A549 (cell line): ENCODE measurements at regions not wholly inside any gene's neighbourhood (a gene's known extent, or its start where the extent isn't known, plus 50 kb on each side); places are given as distances from the start of the nearest gene placed in this dataset.

Source experiments
- BHLHE40 ChIP-seq: IDR thresholded peaks from 2 replicates; pipeline ENCODE4 v1.6.1; 2012; ENCODE audit warnings: low read depth, low read length, inconsistent platforms
- CTCF ChIP-seq: fragments of >200 bp; sonication (Bioruptor Twin); formaldehyde crosslinking; IDR thresholded peaks from 3 replicates; pipeline ENCODE4 v1.5.1; 2016
- EP300 ChIP-seq, 2 experiments: fragments of >200 bp; sonication (Bioruptor Twin); formaldehyde crosslinking; IDR thresholded peaks; 2 replicates in 1 of 2; 3 replicates in 1 of 2; pipeline ENCODE4 v1.6.1; 2016 to 2017
- KDM5A ChIP-seq: fragments of 200-600 bp; sonication (generic); IDR thresholded peaks from 2 replicates; pipeline ENCODE4 v1.6.1; 2016; ENCODE audit warnings: antibody characterized with exemption, mild to moderate bottlenecking
- POLR2A ChIP-seq: IDR thresholded peaks from 2 replicates; pipeline ENCODE4 v1.6.1; 2012; ENCODE audit warnings: mild to moderate bottlenecking, low read length
- RAD21 ChIP-seq, 2 experiments: fragments of >200 bp in 1 of 2; sonication (Bioruptor Twin) in 1 of 2; formaldehyde crosslinking in 1 of 2; IDR thresholded peaks in 1 of 2; conservative IDR thresholded peaks in 1 of 2; 2 replicates in 1 of 2; 3 replicates in 1 of 2; pipeline ENCODE4 v1.6.1; 2012 to 2018; ENCODE audit warnings: inconsistent platforms in 1 of 2
- RCOR1 ChIP-seq: fragments of 150-350 bp; IDR thresholded peaks from 2 replicates; pipeline ENCODE4 v1.6.1; 2014; ENCODE audit warnings: antibody characterized with exemption, low read length, low read depth
- REST ChIP-seq: fragments of 200-600 bp; sonication (generic); IDR thresholded peaks from 2 replicates; pipeline ENCODE4 v1.6.1; 2016; ENCODE audit warnings: antibody characterized with exemption, mild to moderate bottlenecking, moderate library complexity
- RFX5 ChIP-seq: fragments of 450-650 bp; IDR thresholded peaks from 2 replicates; pipeline ENCODE4 v1.7.1; 2014; ENCODE audit warnings: antibody characterized with exemption, mild to moderate bottlenecking, moderate library complexity
- RNF2 ChIP-seq: fragments of 200-600 bp; sonication (generic); IDR thresholded peaks from 2 replicates; pipeline ENCODE4 v1.6.1; 2016; ENCODE audit warnings: low read depth, mild to moderate bottlenecking, antibody characterized with exemption, moderate library complexity, borderline replicate concordance
- SMC3 ChIP-seq: fragments of >200 bp; sonication (Bioruptor Twin); formaldehyde crosslinking; IDR thresholded peaks from 3 replicates; pipeline ENCODE4 v1.6.1; 2018; ENCODE audit warnings: inconsistent platforms
- TP53 ChIP-seq: fragments of 250-450 bp; sonication (Bioruptor Pico); IDR thresholded peaks from 2 replicates; pipeline ENCODE4 v1.5.0; 2021; ENCODE audit warnings: mild to moderate bottlenecking, moderate library complexity

GRCh38 chr6:14506656-14507246 lies 389.2 kb downstream of the CD83 start:
- TF ChIP-seq KDM5A, result no peak
- no peak for TF ChIP-seq RFX5
- no peak for TF ChIP-seq REST
- no peak for TF ChIP-seq RAD21 (conservative IDR thresholded peaks at IDR 0.05 in 1 of 2, IDR thresholded peaks at IDR 0.05 in 1 of 2)
- no peak for TF ChIP-seq CTCF
- no peak for TF ChIP-seq EP300 (IDR thresholded peaks at IDR 0.05)
- TF ChIP-seq POLR2A, result no peak
- TF ChIP-seq RNF2, result no peak
- no peak for TF ChIP-seq RCOR1
- TF ChIP-seq BHLHE40, result no peak
- TF ChIP-seq SMC3, result no peak
- TF ChIP-seq TP53 (CRISPR knock-in tag), result no peak
